HepG2 (cell line): ENCODE measurements at regions not wholly inside any gene's neighbourhood (a gene's known extent, or its start where the extent isn't known, plus 50 kb on each side); places are given as distances from the start of the nearest gene placed in this dataset.

Experiments
- ATAC-seq: fragments of 200-7000 bp; cut with Tn5 transposase; 3 replicates; pipeline ENCODE4 v1.9.1; 2020; ENCODE audit warnings: mild to moderate bottlenecking, moderate library complexity
- BruUV-seq: library from RNA; stranded (reverse); fragments of 400-500 nt; replicated peaks from 2 replicates; lab custom pipeline; 2021; lab: Mats Ljungman, UMichigan
- CTCF ChIA-PET: fragments of 300-600 bp; formaldehyde crosslinking; extraction: SDS; loops from one replicate; lab custom pipeline; 2021; ENCODE audit warnings: low total read pairs, inconsistent platforms, low intra/inter-chr PET ratio; lab: Yijun Ruan, JAX
- POLR2A ChIA-PET: fragments of 350-600 bp; sonication (Branson Sonifier 250); formaldehyde crosslinking; loops from one replicate; lab custom pipeline; 2020; ENCODE audit warnings: antibody characterized with exemption, inconsistent platforms; lab: Yijun Ruan, JAX
- DNase-seq: peaks from one replicate; pipeline ENCODE4 v3.0.0-alpha.2; 2015; ENCODE audit warnings: low spot score
- FAIRE-seq: peaks from 3 replicates; lab custom pipeline; 2011; peaks lifted over from hg19 to GRCh38; lab: Jason Lieb, UNC
- H2AFZ ChIP-seq: one replicate; pipeline ENCODE4 v1.6.1; 2011; ENCODE audit warnings: low read length, inconsistent platforms
- H3K27ac ChIP-seq: fragments of 300-600 bp; 3 replicates; pipeline ENCODE4 v1.8.0; 2011; ENCODE audit warnings: mixed run types, mild to moderate bottlenecking, mixed read lengths, low read length, inconsistent platforms; ENCODE audit not compliant: insufficient read depth; ENCODE audit errors: extremely low read length
- H3K27me3 ChIP-seq, 2 experiments: fragments of 200-600 bp in 1 of 2; 2 replicates in 1 of 2; 3 replicates in 1 of 2; pipeline versions ENCODE4 v1.6.0 to v1.8.0; 2011; ENCODE audit warnings: low read length in 2 of 2, mild to moderate bottlenecking in 2 of 2, moderate library complexity in 2 of 2, inconsistent platforms in 1 of 2; ENCODE audit not compliant: insufficient read depth in 2 of 2, control insufficient read depth in 1 of 2
- H3K36me3 ChIP-seq, 2 experiments: fragments of 200-600 bp in 1 of 2; replicated peaks in 1 of 2; 2 replicates in 1 of 2; 3 replicates in 1 of 2; pipeline versions ENCODE4 v1.5.1 to v1.8.0; 2011; ENCODE audit warnings: low read length in 2 of 2, inconsistent platforms in 1 of 2; ENCODE audit not compliant: insufficient read depth in 2 of 2, control insufficient read depth in 1 of 2
- H3K4me1 ChIP-seq: 2 replicates; pipeline ENCODE4 v1.5.1; 2012; ENCODE audit warnings: low read length, inconsistent platforms; ENCODE audit not compliant: insufficient read depth
- H3K4me2 ChIP-seq: 2 replicates; pipeline ENCODE4 v1.6.0; 2011; ENCODE audit warnings: low read depth, low read length, inconsistent platforms
- H3K4me3 ChIP-seq, 3 experiments: fragments of 200-600 bp in 1 of 3; sonication (generic), shearing (Covaris generic) in 1 of 3; replicated peaks in 1 of 3; 2 replicates each; pipeline ENCODE4 v1.5.1; 2011 to 2016; ENCODE audit warnings: low read length in 3 of 3, inconsistent platforms in 2 of 3, low read depth in 2 of 3, mild to moderate bottlenecking in 2 of 3, control low read depth in 1 of 3, mixed read lengths in 1 of 3; ENCODE audit not compliant: insufficient read depth in 1 of 3
- H3K79me2 ChIP-seq: one replicate; pipeline ENCODE4 v1.6.1; 2011; ENCODE audit warnings: low read length, inconsistent platforms; ENCODE audit not compliant: insufficient read depth
- H3K9ac ChIP-seq: 2 replicates; pipeline ENCODE4 v1.6.0; 2011; ENCODE audit warnings: mild to moderate bottlenecking, low read depth, low read length, inconsistent platforms; ENCODE audit not compliant: insufficient read depth
- H3K9me3 ChIP-seq: 2 replicates; pipeline ENCODE4 v1.5.1; 2012; ENCODE audit warnings: mild to moderate bottlenecking, low read length
- H4K20me1 ChIP-seq: 2 replicates; pipeline ENCODE4 v1.6.0; 2011; ENCODE audit warnings: inconsistent platforms, mild to moderate bottlenecking, low read length, moderate library complexity; ENCODE audit not compliant: insufficient read depth
- MIER2 ChIP-seq: IDR thresholded peaks from 2 replicates; pipeline ENCODE4 v1.6.1; 2016; ENCODE audit warnings: missing biosample characterization, missing genetic modification reagents
- SMAD9 ChIP-seq: sonication (generic); formaldehyde crosslinking; IDR thresholded peaks from 2 replicates; pipeline ENCODE4 v1.5.1; 2020; ENCODE audit warnings: mild to moderate bottlenecking, missing genetic modification reagents
- ZFP36L2 ChIP-seq: sonication (generic); formaldehyde crosslinking; IDR thresholded peaks from 2 replicates; pipeline ENCODE4 v1.4.0; 2020; ENCODE audit warnings: missing genetic modification reagents
- ZNF670 ChIP-seq: sonication (generic); formaldehyde crosslinking; IDR thresholded peaks from 2 replicates; pipeline ENCODE4 v1.8.0; 2022; ENCODE audit warnings: mild to moderate bottlenecking, missing genetic modification reagents, borderline replicate concordance
- WGBS: methylation state at CpG from one replicate; pipeline ENCODE4 v1.1.6; 2017; ENCODE audit warnings: low lambda C conversion rate; 5-methylcytosine and 5-hydroxymethylcytosine counted together
- in situ Hi-C: cut with HindIII; loops from 2 replicates; pipeline ENCODE4 v1.10.0; 2017; ENCODE audit warnings: low pct_unique_long_range_greater_than_20kb; ENCODE audit not compliant: extremely low pct_ligation_motif_present
- intact Hi-C: fragments of 100-400 bp; cut with micrococcal nuclease; formaldehyde crosslinking; loops from one replicate; pipeline ENCODE4 v1.10.0; 2022; ENCODE audit not compliant: unreplicated experiment
- TF ChIP-seq, protein P1 (sequence below): sonication (generic); formaldehyde crosslinking; IDR thresholded peaks from 2 replicates; pipeline ENCODE4; 2020; ENCODE audit warnings: missing genetic modification reagents, mild to moderate bottlenecking, borderline replicate concordance
- TF ChIP-seq, protein P2 (sequence below): sonication (generic); formaldehyde crosslinking; conservative IDR thresholded peaks from 2 replicates; pipeline ENCODE4 v1.8.0; 2022; ENCODE audit warnings: missing genetic modification reagents
- TF ChIP-seq, protein P3 (sequence below): sonication (generic); formaldehyde crosslinking; IDR thresholded peaks from 2 replicates; pipeline ENCODE4 v1.4.0; 2020; ENCODE audit warnings: missing genetic modification reagents
- TF ChIP-seq, protein P4 (sequence below): IDR thresholded peaks from 2 replicates; pipeline ENCODE4 v1.6.1; 2012; ENCODE audit warnings: inconsistent platforms
- TF ChIP-seq, protein P5 (sequence below): sonication (generic); formaldehyde crosslinking; IDR thresholded peaks from 2 replicates; pipeline ENCODE4 v1.8.0; 2022; ENCODE audit warnings: mild to moderate bottlenecking, missing genetic modification reagents, moderate library complexity
- TF ChIP-seq, protein P6 (sequence below): sonication (generic); formaldehyde crosslinking; IDR thresholded peaks from 2 replicates; pipeline ENCODE4 v1.4.0; 2020; ENCODE audit warnings: missing genetic modification reagents

DNA sequence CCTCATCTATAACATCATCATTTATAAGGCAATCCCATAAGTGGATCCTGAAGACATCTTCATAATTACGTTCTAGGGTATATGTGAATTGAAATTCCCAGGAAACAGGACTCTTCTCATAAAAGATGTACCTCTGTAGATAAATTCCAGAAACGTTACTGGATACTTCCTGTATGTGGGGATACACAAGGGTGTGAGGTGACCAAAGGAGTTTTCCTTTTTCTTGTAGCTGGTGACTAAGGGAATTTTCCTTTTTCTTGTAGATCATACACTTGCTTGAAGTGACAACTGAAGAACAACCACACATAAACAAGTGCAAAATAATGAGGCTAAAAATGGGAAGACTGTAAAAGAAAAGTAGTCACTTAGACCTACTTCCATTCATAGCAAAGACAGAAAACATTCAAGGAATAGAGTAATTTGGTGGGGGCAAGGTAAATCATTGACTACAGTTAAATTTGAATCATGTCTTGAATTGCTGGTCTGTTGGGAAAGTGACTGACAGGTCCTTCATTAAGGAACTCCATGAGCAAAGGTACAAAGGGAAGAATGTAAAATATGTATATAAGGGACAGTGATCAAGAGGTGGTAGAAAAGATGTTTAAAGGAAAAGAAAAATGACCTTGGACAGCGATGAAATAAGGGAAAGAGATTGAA is 53.2 kb upstream of the UBE2E3 start:
- BruUV-seq = no TSS peak
- H3K79me2 ChIP-seq = no peaks in the 10 kb centered on the region
- H3K36me3 ChIP-seq = no peaks in the 10 kb centered on the region
- no peak for DNase-seq
- no peaks in the 10 kb centered on the region for H3K4me1 ChIP-seq
- no peak overlapping the region for H3K4me3 ChIP-seq
- TF ChIP-seq, protein P1, sequence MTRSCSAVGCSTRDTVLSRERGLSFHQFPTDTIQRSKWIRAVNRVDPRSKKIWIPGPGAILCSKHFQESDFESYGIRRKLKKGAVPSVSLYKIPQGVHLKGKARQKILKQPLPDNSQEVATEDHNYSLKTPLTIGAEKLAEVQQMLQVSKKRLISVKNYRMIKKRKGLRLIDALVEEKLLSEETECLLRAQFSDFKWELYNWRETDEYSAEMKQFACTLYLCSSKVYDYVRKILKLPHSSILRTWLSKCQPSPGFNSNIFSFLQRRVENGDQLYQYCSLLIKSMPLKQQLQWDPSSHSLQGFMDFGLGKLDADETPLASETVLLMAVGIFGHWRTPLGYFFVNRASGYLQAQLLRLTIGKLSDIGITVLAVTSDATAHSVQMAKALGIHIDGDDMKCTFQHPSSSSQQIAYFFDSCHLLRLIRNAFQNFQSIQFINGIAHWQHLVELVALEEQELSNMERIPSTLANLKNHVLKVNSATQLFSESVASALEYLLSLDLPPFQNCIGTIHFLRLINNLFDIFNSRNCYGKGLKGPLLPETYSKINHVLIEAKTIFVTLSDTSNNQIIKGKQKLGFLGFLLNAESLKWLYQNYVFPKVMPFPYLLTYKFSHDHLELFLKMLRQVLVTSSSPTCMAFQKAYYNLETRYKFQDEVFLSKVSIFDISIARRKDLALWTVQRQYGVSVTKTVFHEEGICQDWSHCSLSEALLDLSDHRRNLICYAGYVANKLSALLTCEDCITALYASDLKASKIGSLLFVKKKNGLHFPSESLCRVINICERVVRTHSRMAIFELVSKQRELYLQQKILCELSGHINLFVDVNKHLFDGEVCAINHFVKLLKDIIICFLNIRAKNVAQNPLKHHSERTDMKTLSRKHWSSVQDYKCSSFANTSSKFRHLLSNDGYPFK (CRISPR knock-in tag) = no peak
- TF ChIP-seq, protein P2, sequence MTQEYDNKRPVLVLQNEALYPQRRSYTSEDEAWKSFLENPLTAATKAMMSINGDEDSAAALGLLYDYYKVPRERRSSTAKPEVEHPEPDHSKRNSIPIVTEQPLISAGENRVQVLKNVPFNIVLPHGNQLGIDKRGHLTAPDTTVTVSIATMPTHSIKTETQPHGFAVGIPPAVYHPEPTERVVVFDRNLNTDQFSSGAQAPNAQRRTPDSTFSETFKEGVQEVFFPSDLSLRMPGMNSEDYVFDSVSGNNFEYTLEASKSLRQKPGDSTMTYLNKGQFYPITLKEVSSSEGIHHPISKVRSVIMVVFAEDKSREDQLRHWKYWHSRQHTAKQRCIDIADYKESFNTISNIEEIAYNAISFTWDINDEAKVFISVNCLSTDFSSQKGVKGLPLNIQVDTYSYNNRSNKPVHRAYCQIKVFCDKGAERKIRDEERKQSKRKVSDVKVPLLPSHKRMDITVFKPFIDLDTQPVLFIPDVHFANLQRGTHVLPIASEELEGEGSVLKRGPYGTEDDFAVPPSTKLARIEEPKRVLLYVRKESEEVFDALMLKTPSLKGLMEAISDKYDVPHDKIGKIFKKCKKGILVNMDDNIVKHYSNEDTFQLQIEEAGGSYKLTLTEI (CRISPR knock-in tag) = no peak
- TF ChIP-seq SMAD9 (CRISPR knock-in tag) (no peak), MIER2 (no peak), ZNF670 (CRISPR knock-in tag) (no peak), ZFP36L2 (CRISPR knock-in tag) (no peak)
- TF ChIP-seq, protein P3, sequence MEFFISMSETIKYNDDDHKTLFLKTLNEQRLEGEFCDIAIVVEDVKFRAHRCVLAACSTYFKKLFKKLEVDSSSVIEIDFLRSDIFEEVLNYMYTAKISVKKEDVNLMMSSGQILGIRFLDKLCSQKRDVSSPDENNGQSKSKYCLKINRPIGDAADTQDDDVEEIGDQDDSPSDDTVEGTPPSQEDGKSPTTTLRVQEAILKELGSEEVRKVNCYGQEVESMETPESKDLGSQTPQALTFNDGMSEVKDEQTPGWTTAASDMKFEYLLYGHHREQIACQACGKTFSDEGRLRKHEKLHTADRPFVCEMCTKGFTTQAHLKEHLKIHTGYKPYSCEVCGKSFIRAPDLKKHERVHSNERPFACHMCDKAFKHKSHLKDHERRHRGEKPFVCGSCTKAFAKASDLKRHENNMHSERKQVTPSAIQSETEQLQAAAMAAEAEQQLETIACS (CRISPR knock-in tag) = no peak
- TF ChIP-seq, protein P4, sequence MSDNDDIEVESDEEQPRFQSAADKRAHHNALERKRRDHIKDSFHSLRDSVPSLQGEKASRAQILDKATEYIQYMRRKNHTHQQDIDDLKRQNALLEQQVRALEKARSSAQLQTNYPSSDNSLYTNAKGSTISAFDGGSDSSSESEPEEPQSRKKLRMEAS = no peak
- TF ChIP-seq, protein P5, sequence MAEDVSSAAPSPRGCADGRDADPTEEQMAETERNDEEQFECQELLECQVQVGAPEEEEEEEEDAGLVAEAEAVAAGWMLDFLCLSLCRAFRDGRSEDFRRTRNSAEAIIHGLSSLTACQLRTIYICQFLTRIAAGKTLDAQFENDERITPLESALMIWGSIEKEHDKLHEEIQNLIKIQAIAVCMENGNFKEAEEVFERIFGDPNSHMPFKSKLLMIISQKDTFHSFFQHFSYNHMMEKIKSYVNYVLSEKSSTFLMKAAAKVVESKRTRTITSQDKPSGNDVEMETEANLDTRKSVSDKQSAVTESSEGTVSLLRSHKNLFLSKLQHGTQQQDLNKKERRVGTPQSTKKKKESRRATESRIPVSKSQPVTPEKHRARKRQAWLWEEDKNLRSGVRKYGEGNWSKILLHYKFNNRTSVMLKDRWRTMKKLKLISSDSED = no peak
- TF ChIP-seq, protein P6, sequence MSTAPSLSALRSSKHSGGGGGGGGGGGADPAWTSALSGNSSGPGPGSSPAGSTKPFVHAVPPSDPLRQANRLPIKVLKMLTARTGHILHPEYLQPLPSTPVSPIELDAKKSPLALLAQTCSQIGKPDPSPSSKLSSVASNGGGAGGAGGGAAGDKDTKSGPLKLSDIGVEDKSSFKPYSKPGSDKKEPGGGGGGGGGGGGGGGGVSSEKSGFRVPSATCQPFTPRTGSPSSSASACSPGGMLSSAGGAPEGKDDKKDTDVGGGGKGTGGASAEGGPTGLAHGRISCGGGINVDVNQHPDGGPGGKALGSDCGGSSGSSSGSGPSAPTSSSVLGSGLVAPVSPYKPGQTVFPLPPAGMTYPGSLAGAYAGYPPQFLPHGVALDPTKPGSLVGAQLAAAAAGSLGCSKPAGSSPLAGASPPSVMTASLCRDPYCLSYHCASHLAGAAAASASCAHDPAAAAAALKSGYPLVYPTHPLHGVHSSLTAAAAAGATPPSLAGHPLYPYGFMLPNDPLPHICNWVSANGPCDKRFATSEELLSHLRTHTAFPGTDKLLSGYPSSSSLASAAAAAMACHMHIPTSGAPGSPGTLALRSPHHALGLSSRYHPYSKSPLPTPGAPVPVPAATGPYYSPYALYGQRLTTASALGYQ (CRISPR knock-in tag) = no peak
- no peaks in the 10 kb centered on the region for H4K20me1 ChIP-seq
- no peaks in the 10 kb centered on the region for H3K27me3 ChIP-seq
- no peak overlapping the region for H2AFZ ChIP-seq
- FAIRE-seq = no peak
- ChIA-PET POLR2A (no interaction called here), CTCF (no interaction called here)
- no peak overlapping the region for H3K27ac ChIP-seq
- H3K9ac ChIP-seq = no peak overlapping the region
- in situ Hi-C loops = no loop called here
- no peak overlapping the region for H3K4me2 ChIP-seq
- 5% methylated on average over 3 of the region's 3 CpGs for WGBS
- no peak for ATAC-seq
- intact Hi-C loops = no loop called here
- H3K9me3 ChIP-seq = no peaks in the 10 kb centered on the region
